KMS-11 (cell line): ENCODE measurements at regions not wholly inside any gene's neighbourhood (a gene's known extent, or its start where the extent isn't known, plus 50 kb on each side); places are given as distances from the start of the nearest gene placed in this dataset.

ENCODE experiments used
- H2AFZ ChIP-seq: fragments of 200-600 bp; sonication (generic); 2 replicates; pipeline ENCODE4 v1.6.1; 2016; ENCODE audit warnings: antibody characterized with exemption, mixed run types, low read depth
- H3K27ac ChIP-seq: fragments of 200-600 bp; sonication (generic); 2 replicates; pipeline ENCODE4 v1.6.1; 2016; ENCODE audit warnings: mild to moderate bottlenecking, mixed run types
- H3K27me3 ChIP-seq: fragments of 200-600 bp; sonication (generic); 2 replicates; pipeline ENCODE4 v1.6.1; 2017; ENCODE audit warnings: mild to moderate bottlenecking, low read depth, mixed run types, moderate library complexity; ENCODE audit not compliant: insufficient read depth
- H3K36me3 ChIP-seq: fragments of 200-600 bp; sonication (generic); 2 replicates; pipeline ENCODE4 v1.6.1; 2017; ENCODE audit warnings: mild to moderate bottlenecking, mixed run types; ENCODE audit not compliant: insufficient read depth
- H3K4me1 ChIP-seq: fragments of 200-600 bp; sonication (generic); 2 replicates; pipeline ENCODE4 v1.6.1; 2016; ENCODE audit warnings: mild to moderate bottlenecking, low read depth, mixed run types; ENCODE audit not compliant: poor library complexity, severe bottlenecking
- H3K4me2 ChIP-seq: fragments of 200-600 bp; sonication (generic); 2 replicates; pipeline ENCODE4 v1.7.0; 2016; ENCODE audit warnings: mild to moderate bottlenecking, mixed run types
- H3K4me3 ChIP-seq: fragments of 200-600 bp; sonication (generic); IDR thresholded peaks from 2 replicates; pipeline ENCODE4 v1.6.1; 2017; ENCODE audit warnings: low read depth, low read length, mixed read lengths; ENCODE audit not compliant: insufficient read depth
- H3K79me2 ChIP-seq: fragments of 200-600 bp; sonication (generic); 2 replicates; pipeline ENCODE4 v1.6.1; 2016; ENCODE audit warnings: low read depth, mixed run types; ENCODE audit not compliant: insufficient read depth
- H3K9ac ChIP-seq: fragments of 200-600 bp; sonication (generic); 2 replicates; pipeline ENCODE4 v1.6.1; 2016; ENCODE audit warnings: mild to moderate bottlenecking, mixed run types
- H4K20me1 ChIP-seq: fragments of 200-600 bp; sonication (generic); 2 replicates; pipeline ENCODE4 v1.6.1; 2016; ENCODE audit warnings: mild to moderate bottlenecking, mixed run types; ENCODE audit not compliant: insufficient read depth
- TF ChIP-seq, protein P1 (sequence below): fragments of 200-600 bp; sonication (generic); conservative IDR thresholded peaks from 2 replicates; pipeline ENCODE4 v1.6.1; 2017; ENCODE audit warnings: low read depth, mild to moderate bottlenecking, antibody characterized with exemption, low read length, moderate library complexity, mixed read lengths

- H3K4me3 ChIP-seq: no peak overlapping the region
- H3K79me2 ChIP-seq: no peaks in the 10 kb centered on the region
- H3K36me3 ChIP-seq: no peaks in the 10 kb centered on the region
- H4K20me1 ChIP-seq: no peaks in the 10 kb centered on the region
- H3K4me1 ChIP-seq: no peaks in the 10 kb centered on the region
- TF ChIP-seq, protein P1, sequence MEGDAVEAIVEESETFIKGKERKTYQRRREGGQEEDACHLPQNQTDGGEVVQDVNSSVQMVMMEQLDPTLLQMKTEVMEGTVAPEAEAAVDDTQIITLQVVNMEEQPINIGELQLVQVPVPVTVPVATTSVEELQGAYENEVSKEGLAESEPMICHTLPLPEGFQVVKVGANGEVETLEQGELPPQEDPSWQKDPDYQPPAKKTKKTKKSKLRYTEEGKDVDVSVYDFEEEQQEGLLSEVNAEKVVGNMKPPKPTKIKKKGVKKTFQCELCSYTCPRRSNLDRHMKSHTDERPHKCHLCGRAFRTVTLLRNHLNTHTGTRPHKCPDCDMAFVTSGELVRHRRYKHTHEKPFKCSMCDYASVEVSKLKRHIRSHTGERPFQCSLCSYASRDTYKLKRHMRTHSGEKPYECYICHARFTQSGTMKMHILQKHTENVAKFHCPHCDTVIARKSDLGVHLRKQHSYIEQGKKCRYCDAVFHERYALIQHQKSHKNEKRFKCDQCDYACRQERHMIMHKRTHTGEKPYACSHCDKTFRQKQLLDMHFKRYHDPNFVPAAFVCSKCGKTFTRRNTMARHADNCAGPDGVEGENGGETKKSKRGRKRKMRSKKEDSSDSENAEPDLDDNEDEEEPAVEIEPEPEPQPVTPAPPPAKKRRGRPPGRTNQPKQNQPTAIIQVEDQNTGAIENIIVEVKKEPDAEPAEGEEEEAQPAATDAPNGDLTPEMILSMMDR: no peak
- no peak overlapping the region for H3K4me2 ChIP-seq
- H3K27me3 ChIP-seq: no peaks in the 10 kb centered on the region
- no peak overlapping the region for H3K9ac ChIP-seq
- no peak overlapping the region for H3K27ac ChIP-seq
- no peak overlapping the region for H2AFZ ChIP-seq
Observed at GRCh38 chr9:86706391-86706790, 240.9 kb downstream of the GAS1 start.

DNA sequence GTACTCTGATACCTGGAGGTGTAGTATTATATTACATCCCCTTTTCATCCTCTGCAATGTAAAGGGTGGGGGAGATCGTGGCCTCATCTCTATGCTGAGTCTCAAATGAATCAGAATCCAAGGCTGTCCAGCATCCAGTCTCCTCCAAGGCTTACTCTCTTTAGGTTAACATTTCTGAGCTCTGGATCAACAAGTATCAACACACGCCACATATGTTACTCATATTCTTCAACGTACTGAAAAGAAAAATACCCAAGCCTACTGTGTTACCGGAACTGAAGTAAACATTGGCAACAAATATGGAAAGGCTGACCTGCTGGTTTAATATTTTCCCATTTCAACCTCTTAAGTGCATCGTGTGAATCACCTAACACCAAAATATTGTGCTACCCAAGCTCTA lies 241.8 kb downstream of the GAS1 start:
- no peak overlapping the region for H2AFZ ChIP-seq

GRCh38 chr9:86703346-86703745 lies 244.0 kb downstream of the GAS1 start:
- Histone ChIP-seq H3K79me2 (no peaks in the 10 kb centered on the region), H3K27me3 (no peaks in the 10 kb centered on the region), H3K4me3 (no peak overlapping the region), H3K27ac (no peak overlapping the region), H2AFZ (no peak overlapping the region), H3K4me2 (no peak overlapping the region), H3K9ac (no peak overlapping the region), H3K36me3 (no peaks in the 10 kb centered on the region), H3K4me1 (no peaks in the 10 kb centered on the region), H4K20me1 (no peaks in the 10 kb centered on the region)
- TF ChIP-seq, protein P1: no peak

More for the DNA sequence above, 241.8 kb downstream of the GAS1 start:
- Histone ChIP-seq H3K36me3 (no peaks in the 10 kb centered on the region), H3K79me2 (no peaks in the 10 kb centered on the region), H3K27me3 (no peaks in the 10 kb centered on the region), H4K20me1 (no peaks in the 10 kb centered on the region), H3K4me2 (no peak overlapping the region), H3K4me1 (no peaks in the 10 kb centered on the region), H3K4me3 (no peak overlapping the region), H3K27ac (no peak overlapping the region), H3K9ac (no peak overlapping the region)
- TF ChIP-seq, protein P1: no peak

- Histone ChIP-seq H3K4me3 (no peak overlapping the region), H3K36me3 (no peaks in the 10 kb centered on the region), H3K27ac (no peak overlapping the region), H3K27me3 (no peaks in the 10 kb centered on the region), H4K20me1 (no peaks in the 10 kb centered on the region), H3K4me2 (no peak overlapping the region), H3K79me2 (no peaks in the 10 kb centered on the region), H2AFZ (no peak overlapping the region), H3K4me1 (no peaks in the 10 kb centered on the region), H3K9ac (no peak overlapping the region)
- TF ChIP-seq, protein P1: no peak
Observed at GRCh38 chr9:86700629-86701028, 246.7 kb downstream of the GAS1 start.
